Fibroblast of the aortic adventitia (primary cell): ENCODE measurements at regions not wholly inside any gene's neighbourhood (a gene's known extent, or its start where the extent isn't known, plus 50 kb on each side); places are given as distances from the start of the nearest gene placed in this dataset.

ENCODE experiments used
- DNase-seq: peaks from one replicate; pipeline ENCODE4 v3.0.0-alpha.2; 2010; ENCODE audit warnings: low read depth
- H3K4me3 ChIP-seq: 2 replicates; pipeline ENCODE4 v1.5.1; 2011; ENCODE audit warnings: low read depth, mild to moderate bottlenecking, control low read depth, low read length, moderate library complexity
- CTCF ChIP-seq: IDR thresholded peaks from 2 replicates; pipeline ENCODE4 v1.5.1; 2011; ENCODE audit warnings: mild to moderate bottlenecking, low read length, control low read depth, inconsistent platforms; ENCODE audit not compliant: insufficient read depth

GRCh38 chr13:47008318-47008717 lies 111.5 kb upstream of the HTR2A start:
- no peak for DNase-seq
- TF ChIP-seq CTCF = no peak
- no peak overlapping the region for H3K4me3 ChIP-seq

- H3K4me3 ChIP-seq = no peak overlapping the region
- no peak for DNase-seq
- no peak for TF ChIP-seq CTCF
These were observed 109.0 kb upstream of the HTR2A start for GRCh38 chr13:47005756-47006414.

- no peak for TF ChIP-seq CTCF
- H3K4me3 ChIP-seq = no peak overlapping the region
- DNase-seq = no peak
These were observed 107.7 kb upstream of the HTR2A start for GRCh38 chr13:47004540-47004939.

- peak; percentile 11 for TF ChIP-seq CTCF
- peak; percentile 49 for DNase-seq
These were observed 107.2 kb upstream of the HTR2A start for GRCh38 chr13:47004027-47004426.

GRCh38 chr13:47000165-47000564 lies 103.3 kb upstream of the HTR2A start:
- H3K4me3 ChIP-seq = no peak overlapping the region
- no peak for DNase-seq
- TF ChIP-seq CTCF = no peak

More at GRCh38 chr13:47004027-47004426, 107.2 kb upstream of the HTR2A start:
- no peak overlapping the region for H3K4me3 ChIP-seq

GRCh38 chr13:46996316-46997030 lies 99.6 kb upstream of the HTR2A start:
- DNase-seq = no peak
- no peak overlapping the region for H3K4me3 ChIP-seq
- no peak for TF ChIP-seq CTCF

GRCh38 chr13:46995874-46996273 lies 99.0 kb upstream of the HTR2A start:
- DNase-seq = no peak
- no peak overlapping the region for H3K4me3 ChIP-seq
- no peak for TF ChIP-seq CTCF
